NCI-H1092 (cell line): ENCODE measurements at regions not wholly inside any gene's neighbourhood (a gene's known extent, or its start where the extent isn't known, plus 50 kb on each side); places are given as distances from the start of the nearest gene placed in this dataset.
"Not testable (repeated sequence)": the region's sequence is repeated elsewhere in the genome, so short reads cannot be mapped to it uniquely, and the experiment has no call there.

Experiments
- DNase-seq: peaks from one replicate; lab custom pipeline; 2025; lab: John Stamatoyannopoulos, UW

- no peak for DNase-seq
These were observed 124.4 kb upstream of the VPREB1 start for GRCh38 chr22:22120160-22120559.

GRCh38 chr22:22118987-22119386 is 125.6 kb upstream of the VPREB1 start:
- DNase-seq, result no peak

- not testable (repeated sequence) for DNase-seq
These were observed 126.6 kb upstream of the VPREB1 start for GRCh38 chr22:22117864-22118544.

GRCh38 chr22:22116997-22117770 is 127.4 kb upstream of the VPREB1 start:
- DNase-seq, result not testable (repeated sequence)

- no peak for DNase-seq
These were observed 130.9 kb upstream of the VPREB1 start for GRCh38 chr22:22113701-22114100.

- DNase-seq, result no peak
These were observed 130.1 kb upstream of the TOP3B start for GRCh38 chr22:22112533-22113294.

GRCh38 chr22:22111983-22112382 is 129.4 kb upstream of the TOP3B start:
- DNase-seq, result no peak

- no peak for DNase-seq
These were observed 128.7 kb upstream of the TOP3B start for GRCh38 chr22:22111267-22111751.

- peak; percentile 10 for DNase-seq
These were observed 128.1 kb upstream of the TOP3B start for GRCh38 chr22:22110548-22111266.

- no peak for DNase-seq
These were observed 127.3 kb upstream of the TOP3B start for GRCh38 chr22:22109693-22110466.

- no peak for DNase-seq
These were observed 124.3 kb upstream of the TOP3B start for GRCh38 chr22:22106855-22107254.

- no peak for DNase-seq
These were observed 122.8 kb upstream of the TOP3B start for GRCh38 chr22:22105364-22105763.

GRCh38 chr22:22103078-22103875 is 120.7 kb upstream of the TOP3B start:
- no peak for DNase-seq

- no peak for DNase-seq
These were observed 117.5 kb upstream of the TOP3B start for GRCh38 chr22:22099833-22100812.

- no peak for DNase-seq
These were observed 116.6 kb upstream of the TOP3B start for GRCh38 chr22:22099194-22099486.

- no peak for DNase-seq
These were observed 116.0 kb upstream of the TOP3B start for GRCh38 chr22:22098457-22099193.

- DNase-seq, result no peak
These were observed 115.2 kb upstream of the TOP3B start for GRCh38 chr22:22097727-22098228.

- no peak for DNase-seq
These were observed 112.3 kb upstream of the TOP3B start for GRCh38 chr22:22094921-22095320.
